Stimulated activated naive B cell treated with anti-CD40 and anti-IgM and Interleukin-4, amounts not matched to agents 10 μg/mL and 1 μg/mL and 100 μg/mL, for 72 hours (primary cell): ENCODE measurements at regions not wholly inside any gene's neighbourhood (a gene's known extent, or its start where the extent isn't known, plus 50 kb on each side); places are given as distances from the start of the nearest gene placed in this dataset.
"Not testable (repeated sequence)": the region's sequence is repeated elsewhere in the genome, so short reads cannot be mapped to it uniquely, and the experiment has no call there.

Source experiments
- ATAC-seq, 2 donors: fragments of 150-1000 bp; cut with Tn5 transposase; replicated peaks; 2 replicates each; pipeline ENCODE4 v1.10.0; 2021; ENCODE audit warnings: moderate library complexity in 1 of 2
- DNase-seq: peaks from one replicate; pipeline ENCODE4 v3.0.0; 2021
- H3K27ac Mint-ChIP-seq: one replicate; pipeline ENCODE4 v1.8.0; 2022; ENCODE audit warnings: mild to moderate bottlenecking, mixed read lengths
- H3K27me3 Mint-ChIP-seq, 2 donors: one replicate each; pipeline ENCODE4 v1.8.0; 2022; ENCODE audit warnings: mixed read lengths in 2 of 2
- H3K36me3 Mint-ChIP-seq, 2 donors: one replicate each; pipeline ENCODE4 v1.8.0; 2022; ENCODE audit warnings: mixed read lengths in 2 of 2, mild to moderate bottlenecking in 1 of 2
- H3K4me1 Mint-ChIP-seq, 2 donors: one replicate each; pipeline ENCODE4 v1.8.0; 2022; ENCODE audit warnings: mixed read lengths in 2 of 2, mild to moderate bottlenecking in 1 of 2
- H3K4me3 Mint-ChIP-seq, 2 donors: one replicate each; pipeline ENCODE4 v1.8.0; 2022; ENCODE audit warnings: mild to moderate bottlenecking in 2 of 2, mixed read lengths in 2 of 2, moderate library complexity in 1 of 2
- H3K9me3 Mint-ChIP-seq, 2 donors: one replicate each; pipeline ENCODE4 v1.8.0; 2022; ENCODE audit warnings: mixed read lengths in 2 of 2, mild to moderate bottlenecking in 1 of 2

DNA sequence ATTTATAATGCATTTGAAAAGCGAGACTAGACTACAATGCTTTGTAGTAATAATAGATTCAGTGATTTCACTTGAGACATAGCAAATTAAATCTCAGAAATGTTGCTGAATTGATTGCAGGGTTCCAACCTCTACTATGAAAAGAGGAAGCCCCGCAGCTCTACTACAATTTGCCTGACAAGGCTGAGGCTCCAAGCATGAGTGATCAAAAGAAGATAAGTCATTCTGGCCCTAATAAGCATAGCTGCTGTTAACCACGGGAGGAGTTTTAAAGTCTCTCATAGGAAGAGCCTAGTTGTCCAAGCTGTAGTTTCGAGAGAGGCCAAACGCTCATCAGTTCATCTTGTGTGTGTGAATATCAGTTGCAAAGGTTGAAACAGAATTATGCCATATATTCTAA is 920.6 kb downstream of the SPATA31A7 start:
- H3K9me3 Mint-ChIP-seq, H3K4me3 Mint-ChIP-seq, H3K27me3 Mint-ChIP-seq, H3K4me1 Mint-ChIP-seq, DNase-seq, H3K36me3 Mint-ChIP-seq, H3K27ac Mint-ChIP-seq: not testable (repeated sequence)
- ATAC-seq = peak in 1 of 2 donors; percentile 55

DNA sequence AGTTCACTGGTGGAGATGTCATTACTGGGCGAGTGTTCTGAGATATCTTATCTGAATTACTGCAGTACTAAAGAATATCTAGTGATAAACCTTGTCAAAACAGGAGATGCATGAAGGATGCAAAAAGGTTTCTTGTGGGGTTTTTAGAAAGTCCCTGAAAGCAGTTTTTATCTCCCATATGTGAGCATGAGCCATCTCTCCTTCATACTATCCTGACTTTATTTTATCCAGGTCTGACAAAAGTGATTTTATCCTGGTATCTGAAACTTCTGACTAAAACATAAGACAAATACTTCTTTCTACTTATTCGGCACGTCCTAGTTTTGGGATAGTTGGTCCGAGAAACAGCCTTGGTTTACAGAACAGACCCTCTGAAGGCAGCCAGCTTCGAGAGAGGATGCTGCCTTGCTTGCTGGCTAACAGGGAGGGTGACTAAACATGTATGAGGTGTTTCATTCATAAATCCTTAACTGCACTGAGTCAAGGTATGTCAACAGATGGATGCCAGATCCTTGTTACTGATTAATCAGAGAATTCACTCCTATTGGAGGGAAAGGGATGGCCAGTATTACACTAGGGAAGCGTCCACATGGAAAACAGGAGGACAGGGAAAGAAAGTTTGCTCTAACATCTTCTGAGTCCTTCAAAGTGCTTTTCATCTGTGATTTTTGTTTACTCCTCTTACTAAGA is 927.3 kb downstream of the SPATA31A7 start:
- not testable (repeated sequence) for H3K27me3 Mint-ChIP-seq, H3K36me3 Mint-ChIP-seq, ATAC-seq, H3K9me3 Mint-ChIP-seq, H3K4me1 Mint-ChIP-seq, DNase-seq, H3K4me3 Mint-ChIP-seq, H3K27ac Mint-ChIP-seq

DNA sequence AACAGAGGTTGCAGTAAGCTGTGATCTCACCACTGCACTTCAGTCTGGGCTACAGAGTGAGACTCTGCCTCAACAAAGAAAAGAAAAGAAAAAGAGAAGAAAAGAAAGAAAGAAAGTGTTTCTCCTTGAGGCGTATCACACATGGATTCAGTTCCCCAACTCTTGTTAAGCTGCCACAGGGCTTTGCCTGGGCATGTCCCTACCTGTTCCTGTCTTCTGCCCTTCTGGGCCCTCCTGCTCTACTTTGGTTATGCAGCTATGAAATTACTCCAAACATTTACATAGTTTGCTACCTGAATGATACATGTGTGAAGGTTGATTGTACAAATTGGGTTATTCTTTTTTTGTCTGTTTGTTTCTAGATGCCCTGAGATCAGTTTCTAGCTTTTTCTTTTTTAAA is 929.8 kb downstream of the SPATA31A7 start:
- H3K4me3 Mint-ChIP-seq, H3K4me1 Mint-ChIP-seq, H3K27me3 Mint-ChIP-seq, DNase-seq, H3K36me3 Mint-ChIP-seq, H3K9me3 Mint-ChIP-seq, H3K27ac Mint-ChIP-seq, ATAC-seq: not testable (repeated sequence)

DNA sequence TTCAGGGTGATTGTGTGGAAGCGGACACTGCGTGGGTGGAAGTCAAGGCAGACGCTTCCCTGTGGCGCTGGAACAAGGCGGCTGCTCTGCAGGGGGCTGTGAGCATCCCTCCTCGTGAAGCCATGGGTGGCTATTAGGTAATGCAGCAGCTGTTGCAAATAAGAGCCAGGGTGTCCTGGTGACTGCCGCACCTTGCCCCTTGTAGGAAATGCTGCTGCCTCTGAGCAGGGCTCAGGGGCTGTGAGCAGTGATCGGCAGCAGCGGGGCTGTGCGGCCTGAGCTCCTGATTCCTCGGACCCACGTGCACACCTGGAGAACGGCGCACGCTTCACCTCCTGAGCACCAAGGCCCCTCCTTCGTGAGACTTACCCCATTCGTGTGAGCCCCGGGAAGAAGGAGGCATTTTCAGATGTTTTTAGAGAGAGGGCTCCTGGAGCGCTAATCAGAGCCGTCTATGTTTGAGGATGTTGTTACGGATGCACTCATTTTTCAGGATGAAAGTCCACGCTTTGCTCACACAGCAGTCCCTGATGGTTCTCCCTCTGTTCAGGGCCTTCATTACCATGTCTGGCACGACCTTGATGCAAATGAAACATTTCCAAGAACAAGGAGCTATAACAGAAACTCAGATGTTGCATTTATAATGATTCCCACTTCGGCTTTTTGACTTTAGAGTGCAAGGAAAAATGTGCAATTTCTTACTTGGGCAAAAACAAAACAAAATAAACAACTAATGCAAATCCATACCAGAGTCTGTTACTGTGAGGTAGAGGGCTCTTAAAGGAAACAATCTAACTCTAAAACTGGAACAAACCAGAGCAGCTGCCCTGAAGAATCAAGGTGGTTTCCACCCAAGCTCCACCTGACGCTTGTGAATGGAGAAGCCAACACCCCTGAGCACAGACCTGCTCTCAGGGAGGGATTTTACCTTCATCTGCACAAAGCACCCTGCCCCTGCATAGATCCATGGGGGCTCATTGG is 936.1 kb downstream of the SPATA31A7 start:
- not testable (repeated sequence) for H3K4me3 Mint-ChIP-seq, DNase-seq, H3K4me1 Mint-ChIP-seq, H3K36me3 Mint-ChIP-seq, H3K9me3 Mint-ChIP-seq, ATAC-seq, H3K27ac Mint-ChIP-seq, H3K27me3 Mint-ChIP-seq

DNA sequence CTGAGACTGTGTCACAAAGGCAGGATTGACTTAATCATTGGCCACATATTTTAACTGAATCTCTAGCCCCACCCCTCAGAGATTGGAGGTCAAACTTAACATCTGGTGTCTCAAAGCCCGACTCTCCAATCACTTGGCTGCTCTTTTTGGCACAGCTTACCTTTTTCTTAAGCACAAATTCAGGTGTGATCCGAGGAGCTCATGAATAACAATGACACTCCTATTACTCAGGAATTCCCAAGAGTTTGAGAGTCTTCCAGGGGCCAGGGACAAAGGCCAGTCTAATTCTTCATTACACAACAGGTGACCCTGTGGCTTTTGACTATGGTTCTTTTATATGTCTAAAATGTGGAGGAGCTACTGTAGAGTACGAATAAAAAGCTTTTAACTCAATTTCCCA is 945.2 kb downstream of the SPATA31A7 start:
- H3K4me1 Mint-ChIP-seq, H3K4me3 Mint-ChIP-seq, ATAC-seq, DNase-seq, H3K27me3 Mint-ChIP-seq, H3K9me3 Mint-ChIP-seq, H3K36me3 Mint-ChIP-seq, H3K27ac Mint-ChIP-seq: not testable (repeated sequence)

DNA sequence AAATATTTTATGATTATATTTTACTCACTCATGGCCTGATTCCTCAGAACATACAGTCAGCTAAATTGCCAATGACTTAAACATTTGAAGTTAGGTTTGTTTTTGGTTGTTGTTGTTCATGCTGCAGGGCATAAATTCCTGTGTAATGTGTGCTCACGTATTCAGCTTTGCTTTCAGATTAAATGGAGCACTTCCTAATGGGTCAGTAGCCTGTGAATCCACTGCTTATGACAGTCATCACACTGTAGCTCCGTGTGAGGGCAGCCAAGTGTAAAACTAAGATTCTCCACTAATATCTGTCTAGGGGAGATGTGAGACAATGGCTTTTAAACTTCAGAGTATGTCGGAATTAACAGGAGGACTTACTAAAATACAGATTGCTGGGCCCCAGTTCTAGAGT is 955.8 kb downstream of the SPATA31A7 start:
- not testable (repeated sequence) for DNase-seq, H3K4me1 Mint-ChIP-seq, H3K27ac Mint-ChIP-seq, H3K36me3 Mint-ChIP-seq, ATAC-seq, H3K27me3 Mint-ChIP-seq, H3K9me3 Mint-ChIP-seq, H3K4me3 Mint-ChIP-seq
